ENCODE measurements at regions not wholly inside any gene's neighbourhood (a gene's known extent, or its start where the extent isn't known, plus 50 kb on each side); places are given as distances from the start of the nearest gene placed in this dataset.

DNA sequence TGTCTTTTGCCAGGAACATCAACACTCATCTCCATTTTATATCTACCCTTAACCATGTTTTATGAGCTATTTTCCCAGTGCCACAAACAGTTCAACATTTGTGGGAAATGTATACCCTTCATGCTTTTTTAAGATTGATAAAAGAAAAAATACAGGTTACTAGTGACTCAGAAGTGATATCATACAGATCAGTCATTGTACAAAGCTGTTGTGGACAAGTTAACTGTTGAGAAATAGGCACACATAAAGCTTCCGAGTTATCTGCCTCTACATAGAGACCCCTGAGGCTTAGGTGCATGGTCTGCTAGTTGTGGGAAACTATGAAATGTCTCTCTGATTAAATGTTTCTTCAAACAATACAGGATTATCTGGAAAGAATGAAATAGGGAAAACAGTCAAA is 96.3 kb downstream of the LSM5 start:
- TF ChIP-seq EZH2 (IDR thresholded peaks at IDR 0.05; ENCODE audit: low read depth): no peak
- ChIA-PET POLR2A (ENCODE audit: unreplicated experiment) (no interaction called here), CTCF (interaction anchor here (0.6 kb wide), 1 partner anchor 878 kb away, joined by 4 read pairs; no protein-coding TSS in a partner anchor)
- Histone ChIP-seq H3K4me3 (no peak overlapping the region), H4K20me1 (ENCODE audit: insufficient read depth) (no peaks in the 10 kb centered on the region), H3F3A (ENCODE audit: insufficient read depth, low read depth) (no peaks in the 10 kb centered on the region), H3K36me3 (ENCODE audit: low read depth) (no peaks in the 10 kb centered on the region), H3K4me2 (no peak overlapping the region), H3K27me3 (ENCODE audit: insufficient read depth, low read depth) (peaks cover 12% of the 10 kb centered on the region; the same call in 1 of the 2 replicates), H3K4me1 (replicated peaks; ENCODE audit: insufficient read depth) (no peaks in the 10 kb centered on the region), H3K9me2 (ENCODE audit: insufficient read depth) (no peaks in the 10 kb centered on the region), H3K79me2 (ENCODE audit: low read depth) (no peaks in the 10 kb centered on the region), H3K27ac (no peak overlapping the region), H3K9me3 (ENCODE audit: insufficient read depth, low read depth) (no peaks in the 10 kb centered on the region), H2AFZ (no peak overlapping the region)
- intact Hi-C loops (cut with micrococcal nuclease; ENCODE audit: unreplicated experiment): no loop called here
- no TSS peak for BruUV-seq (replicated peaks)
- no peak for DNase-seq

DNA sequence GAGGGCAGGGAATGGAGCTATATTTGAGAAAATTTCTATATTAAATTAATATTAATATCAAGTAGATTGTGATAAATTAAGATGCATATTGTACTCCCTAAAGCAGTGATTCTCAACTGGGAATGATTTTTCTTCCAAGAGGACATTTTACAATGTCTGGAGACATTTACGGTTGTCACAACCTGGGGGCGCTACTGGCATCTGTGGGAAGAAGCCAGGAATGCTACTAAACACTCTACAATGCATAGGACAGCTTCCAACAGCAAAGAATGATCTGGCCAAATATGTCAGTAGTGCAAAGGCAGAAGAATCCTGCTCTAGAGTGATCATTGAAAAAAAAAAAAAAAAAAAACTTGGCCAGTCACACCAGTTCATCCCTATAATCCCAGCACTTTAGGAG is 100.0 kb downstream of the LSM5 start:
- no peaks in the 10 kb centered on the region for H4K20me1 ChIP-seq (ENCODE audit: insufficient read depth)

DNA sequence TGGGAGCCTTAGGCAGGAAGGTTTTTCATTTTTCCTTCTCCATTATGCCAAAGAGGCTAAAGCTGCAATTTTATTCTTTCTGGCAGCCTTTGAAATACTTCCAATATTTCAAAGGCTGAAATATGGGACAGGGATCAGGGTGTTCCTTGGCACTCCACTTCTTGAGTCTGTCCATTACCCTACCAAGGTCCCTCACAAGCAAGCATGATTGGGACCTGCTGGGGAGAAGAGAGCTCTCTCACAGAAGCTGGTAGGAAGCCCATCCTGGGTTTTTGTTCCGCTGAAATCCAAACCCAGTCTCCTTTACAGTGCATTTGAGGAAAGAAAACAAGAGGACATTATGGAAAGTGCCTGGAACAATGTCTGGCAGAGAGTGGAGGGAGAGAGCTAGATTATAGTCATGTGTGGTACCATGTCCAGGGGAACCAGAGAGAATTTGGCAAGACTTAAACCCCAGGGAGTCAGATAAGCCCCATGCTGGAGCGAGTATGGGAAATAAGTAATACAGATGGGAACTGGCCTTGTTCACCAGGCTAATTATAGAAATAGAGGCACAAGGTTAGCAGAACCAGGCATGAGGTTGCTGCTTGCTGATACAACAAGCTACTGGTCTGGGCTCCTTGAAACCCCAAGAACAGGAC is 104.7 kb downstream of the LSM5 start:
- Histone ChIP-seq H2AFZ (no peak overlapping the region), H3K9me3 (ENCODE audit: insufficient read depth, low read depth) (no peaks in the 10 kb centered on the region), H3K36me3 (ENCODE audit: low read depth) (no peaks in the 10 kb centered on the region), H3K79me2 (ENCODE audit: low read depth) (no peaks in the 10 kb centered on the region), H3K27me3 (ENCODE audit: insufficient read depth, low read depth) (peaks cover 41% of the 10 kb centered on the region), H3F3A (ENCODE audit: insufficient read depth, low read depth) (no peaks in the 10 kb centered on the region), H4K20me1 (ENCODE audit: insufficient read depth) (no peaks in the 10 kb centered on the region), H3K4me1 (replicated peaks; ENCODE audit: insufficient read depth) (no peaks in the 10 kb centered on the region), H3K4me2 (no peak overlapping the region), H3K4me3 (no peak overlapping the region), H3K9me2 (ENCODE audit: insufficient read depth) (no peaks in the 10 kb centered on the region), H3K27ac (no peak overlapping the region)
- intact Hi-C loops (cut with micrococcal nuclease; ENCODE audit: unreplicated experiment): no loop called here
- peak in 1 of 2 experiments; percentile 34 for DNase-seq
- CTCF ChIA-PET: no interaction called here
- BruUV-seq (replicated peaks): no TSS peak
- TF ChIP-seq, protein P1, sequence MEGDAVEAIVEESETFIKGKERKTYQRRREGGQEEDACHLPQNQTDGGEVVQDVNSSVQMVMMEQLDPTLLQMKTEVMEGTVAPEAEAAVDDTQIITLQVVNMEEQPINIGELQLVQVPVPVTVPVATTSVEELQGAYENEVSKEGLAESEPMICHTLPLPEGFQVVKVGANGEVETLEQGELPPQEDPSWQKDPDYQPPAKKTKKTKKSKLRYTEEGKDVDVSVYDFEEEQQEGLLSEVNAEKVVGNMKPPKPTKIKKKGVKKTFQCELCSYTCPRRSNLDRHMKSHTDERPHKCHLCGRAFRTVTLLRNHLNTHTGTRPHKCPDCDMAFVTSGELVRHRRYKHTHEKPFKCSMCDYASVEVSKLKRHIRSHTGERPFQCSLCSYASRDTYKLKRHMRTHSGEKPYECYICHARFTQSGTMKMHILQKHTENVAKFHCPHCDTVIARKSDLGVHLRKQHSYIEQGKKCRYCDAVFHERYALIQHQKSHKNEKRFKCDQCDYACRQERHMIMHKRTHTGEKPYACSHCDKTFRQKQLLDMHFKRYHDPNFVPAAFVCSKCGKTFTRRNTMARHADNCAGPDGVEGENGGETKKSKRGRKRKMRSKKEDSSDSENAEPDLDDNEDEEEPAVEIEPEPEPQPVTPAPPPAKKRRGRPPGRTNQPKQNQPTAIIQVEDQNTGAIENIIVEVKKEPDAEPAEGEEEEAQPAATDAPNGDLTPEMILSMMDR (conservative IDR thresholded peaks at IDR 0.05): no peak
- TF ChIP-seq EZH2 (IDR thresholded peaks at IDR 0.05; ENCODE audit: low read depth): no peak
- POLR2A ChIA-PET (ENCODE audit: unreplicated experiment): no interaction called here

More for the DNA sequence above, 100.0 kb downstream of the LSM5 start:
- Histone ChIP-seq H3K27me3 (ENCODE audit: insufficient read depth, low read depth) (peaks cover 10% of the 10 kb centered on the region; the same call in 1 of the 2 replicates), H3K4me3 (no peak overlapping the region), H3K79me2 (ENCODE audit: low read depth) (no peaks in the 10 kb centered on the region), H3K4me1 (replicated peaks; ENCODE audit: insufficient read depth) (no peaks in the 10 kb centered on the region), H3F3A (ENCODE audit: insufficient read depth, low read depth) (no peaks in the 10 kb centered on the region), H3K27ac (no peak overlapping the region), H3K4me2 (no peak overlapping the region), H3K36me3 (ENCODE audit: low read depth) (no peaks in the 10 kb centered on the region), H2AFZ (no peak overlapping the region), H3K9me2 (ENCODE audit: insufficient read depth) (no peaks in the 10 kb centered on the region), H3K9me3 (ENCODE audit: insufficient read depth, low read depth) (no peaks in the 10 kb centered on the region)
- peak in 1 of 2 experiments; percentile 21 for DNase-seq
- intact Hi-C loops (cut with micrococcal nuclease; ENCODE audit: unreplicated experiment): no loop called here
- TF ChIP-seq EZH2 (IDR thresholded peaks at IDR 0.05; ENCODE audit: low read depth): no peak
- TF ChIP-seq, protein P1 (conservative IDR thresholded peaks at IDR 0.05): no peak
- no TSS peak for BruUV-seq (replicated peaks)
- POLR2A ChIA-PET (ENCODE audit: unreplicated experiment): no interaction called here
- CTCF ChIA-PET: no interaction called here
